ENCODE measurements at regions not wholly inside any gene's neighbourhood (a gene's known extent, or its start where the extent isn't known, plus 50 kb on each side); places are given as distances from the start of the nearest gene placed in this dataset.

GRCh38 chr14:38391334-38391733 lies 135.4 kb upstream of the CLEC14A start:
- no peak overlapping the region for H2AFZ ChIP-seq (ENCODE audit: low read length)
- BruUV-seq (replicated peaks): no TSS peak

GRCh38 chr14:38389681-38390080 lies 133.8 kb upstream of the CLEC14A start:
- no peak for DNase-seq (ENCODE audit: low spot score)
- BruUV-seq (replicated peaks): no TSS peak
- POLR2A ChIA-PET: interaction anchor here (0.7 kb wide), 1 partner anchor 19 kb away, joined by 3 read pairs; no protein-coding TSS in a partner anchor
- H3K4me2 ChIP-seq (ENCODE audit: low read length): no peak overlapping the region
- H3K36me3 ChIP-seq (ENCODE audit: insufficient read depth, low read length): no peaks in the 10 kb centered on the region
- intact Hi-C loops (cut with micrococcal nuclease; ENCODE audit: unreplicated experiment): no loop called here
- TF ChIP-seq CTCF (conservative IDR thresholded peaks at IDR 0.05; ENCODE audit: low read length): no peak
- no peak for TF ChIP-seq EZH2phosphoT487 (IDR thresholded peaks at IDR 0.05; ENCODE audit: borderline replicate concordance, low read depth, low read length)
- H3K4me3 ChIP-seq (ENCODE audit: low read depth, low read length, poor library complexity, severe bottlenecking): no peak overlapping the region
- H3K9me2 ChIP-seq (ENCODE audit: insufficient read depth, low read length): no peaks in the 10 kb centered on the region
- no peak overlapping the region for H2AFZ ChIP-seq (ENCODE audit: low read length)
- no peaks in the 10 kb centered on the region for H3K9me3 ChIP-seq (ENCODE audit: low read length)
- CTCF ChIA-PET (ENCODE audit: unreplicated experiment): no interaction called here
- no peak overlapping the region for H3K27ac ChIP-seq (ENCODE audit: low read depth, low read length, poor library complexity, severe bottlenecking)
- no peaks in the 10 kb centered on the region for H4K20me1 ChIP-seq (ENCODE audit: insufficient read depth, low read length)
- no peaks in the 10 kb centered on the region for H3K4me1 ChIP-seq (ENCODE audit: insufficient read depth, low read length, poor library complexity, severe bottlenecking)
- no peaks in the 10 kb centered on the region for H3K79me2 ChIP-seq (ENCODE audit: insufficient read depth, low read depth, low read length)

More at GRCh38 chr14:38391334-38391733, 135.4 kb upstream of the CLEC14A start:
- H3K36me3 ChIP-seq (ENCODE audit: insufficient read depth, low read length): no peaks in the 10 kb centered on the region
- no peak for DNase-seq (ENCODE audit: low spot score)
- TF ChIP-seq CTCF (conservative IDR thresholded peaks at IDR 0.05; ENCODE audit: low read length): no peak
- no peak for TF ChIP-seq EZH2phosphoT487 (IDR thresholded peaks at IDR 0.05; ENCODE audit: borderline replicate concordance, low read depth, low read length)
- H3K79me2 ChIP-seq (ENCODE audit: insufficient read depth, low read depth, low read length): no peaks in the 10 kb centered on the region
- no peaks in the 10 kb centered on the region for H3K9me3 ChIP-seq (ENCODE audit: low read length)
- ChIA-PET POLR2A (no interaction called here), CTCF (ENCODE audit: unreplicated experiment) (no interaction called here)
- H3K4me2 ChIP-seq (ENCODE audit: low read length): no peak overlapping the region
- no peaks in the 10 kb centered on the region for H4K20me1 ChIP-seq (ENCODE audit: insufficient read depth, low read length)
- H3K4me1 ChIP-seq (ENCODE audit: insufficient read depth, low read length, poor library complexity, severe bottlenecking): no peaks in the 10 kb centered on the region
- intact Hi-C loops (cut with micrococcal nuclease; ENCODE audit: unreplicated experiment): no loop called here
- no peak overlapping the region for H3K27ac ChIP-seq (ENCODE audit: low read depth, low read length, poor library complexity, severe bottlenecking)
- H3K9me2 ChIP-seq (ENCODE audit: insufficient read depth, low read length): no peaks in the 10 kb centered on the region
- no peak overlapping the region for H3K4me3 ChIP-seq (ENCODE audit: low read depth, low read length, poor library complexity, severe bottlenecking)

GRCh38 chr14:38387821-38388220 lies 131.9 kb upstream of the CLEC14A start:
- no peaks in the 10 kb centered on the region for H3K36me3 ChIP-seq (ENCODE audit: insufficient read depth, low read length)
- no peak overlapping the region for H3K4me3 ChIP-seq (ENCODE audit: low read depth, low read length, poor library complexity, severe bottlenecking)
- DNase-seq (ENCODE audit: low spot score): no peak
- intact Hi-C loops (cut with micrococcal nuclease; ENCODE audit: unreplicated experiment): no loop called here
- H3K4me2 ChIP-seq (ENCODE audit: low read length): no peak overlapping the region
- BruUV-seq (replicated peaks): no TSS peak
- TF ChIP-seq CTCF (conservative IDR thresholded peaks at IDR 0.05; ENCODE audit: low read length) (no peak), EZH2phosphoT487 (IDR thresholded peaks at IDR 0.05; ENCODE audit: borderline replicate concordance, low read depth, low read length) (no peak)
- H3K9me3 ChIP-seq (ENCODE audit: low read length): no peaks in the 10 kb centered on the region
- CTCF ChIA-PET (ENCODE audit: unreplicated experiment): no interaction called here
- no peak overlapping the region for H2AFZ ChIP-seq (ENCODE audit: low read length)
- no peaks in the 10 kb centered on the region for H3K4me1 ChIP-seq (ENCODE audit: insufficient read depth, low read length, poor library complexity, severe bottlenecking)
- no peaks in the 10 kb centered on the region for H3K9me2 ChIP-seq (ENCODE audit: insufficient read depth, low read length)
- POLR2A ChIA-PET: no interaction called here
- H3K79me2 ChIP-seq (ENCODE audit: insufficient read depth, low read depth, low read length): no peaks in the 10 kb centered on the region
- no peaks in the 10 kb centered on the region for H4K20me1 ChIP-seq (ENCODE audit: insufficient read depth, low read length)
- H3K27ac ChIP-seq (ENCODE audit: low read depth, low read length, poor library complexity, severe bottlenecking): no peak overlapping the region

Measured in OCI-LY7 (cell line).